HPDE6-E6E7 (cell line): ENCODE measurements at regions not wholly inside any gene's neighbourhood (a gene's known extent, or its start where the extent isn't known, plus 50 kb on each side); places are given as distances from the start of the nearest gene placed in this dataset.

Experiments used
- DNase-seq: peaks from one replicate; pipeline ENCODE4 v3.0.0; 2011; ENCODE audit warnings: missing footprints; ENCODE audit errors: extremely low spot score

DNA sequence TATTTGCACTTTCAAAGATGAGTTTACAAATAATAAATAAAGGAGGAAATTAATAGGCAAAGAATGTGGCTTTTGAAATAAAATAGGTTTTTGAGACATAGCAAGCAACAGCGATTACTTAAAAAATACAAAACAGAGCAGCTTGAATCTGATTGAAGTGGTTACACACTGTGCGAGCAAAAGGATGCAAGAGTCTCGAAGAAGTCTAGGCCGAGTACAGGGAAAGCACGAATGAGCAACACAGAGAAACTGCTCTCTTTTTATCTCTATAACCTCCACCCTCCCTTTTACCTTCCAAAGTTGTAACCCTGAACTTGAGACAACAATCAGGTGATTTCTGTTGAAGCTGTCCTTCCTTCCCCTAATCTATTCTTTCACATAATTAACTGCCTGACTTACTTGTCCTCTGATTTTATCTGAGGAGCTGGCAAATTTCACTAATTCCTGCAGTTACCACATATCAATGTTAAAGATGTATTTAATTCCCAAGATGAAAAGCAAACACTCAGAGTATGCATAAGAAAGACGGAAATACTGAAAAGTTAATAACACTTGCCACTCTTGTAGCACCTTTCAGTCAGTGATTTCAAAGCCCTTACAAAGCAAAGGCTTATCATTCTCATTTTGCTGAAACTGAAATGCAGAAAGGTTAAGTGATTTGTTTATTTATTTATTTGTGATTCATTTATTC lies 1030.1 kb downstream of the ADGRL2 start:
- DNase-seq, result no peak

DNA sequence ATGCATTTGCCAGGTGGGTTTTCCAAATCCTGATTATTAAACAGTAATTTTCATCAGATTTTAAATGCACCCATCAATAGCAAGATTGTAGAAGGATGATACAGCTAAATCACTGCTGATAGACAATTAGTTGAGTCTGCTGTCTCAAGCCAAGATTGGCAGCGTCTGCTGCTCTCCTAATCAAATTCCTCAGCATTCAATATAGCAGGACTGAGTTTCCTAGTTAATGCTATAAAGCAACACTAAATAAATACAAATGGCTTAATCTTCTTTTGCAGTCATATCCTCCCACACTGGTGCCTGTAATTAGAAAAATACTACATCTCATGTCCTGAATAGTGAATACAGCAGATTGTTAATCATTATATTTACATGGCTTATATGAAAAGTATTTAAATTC lies 1028.8 kb downstream of the ADGRL2 start:
- DNase-seq, result no peak

DNA sequence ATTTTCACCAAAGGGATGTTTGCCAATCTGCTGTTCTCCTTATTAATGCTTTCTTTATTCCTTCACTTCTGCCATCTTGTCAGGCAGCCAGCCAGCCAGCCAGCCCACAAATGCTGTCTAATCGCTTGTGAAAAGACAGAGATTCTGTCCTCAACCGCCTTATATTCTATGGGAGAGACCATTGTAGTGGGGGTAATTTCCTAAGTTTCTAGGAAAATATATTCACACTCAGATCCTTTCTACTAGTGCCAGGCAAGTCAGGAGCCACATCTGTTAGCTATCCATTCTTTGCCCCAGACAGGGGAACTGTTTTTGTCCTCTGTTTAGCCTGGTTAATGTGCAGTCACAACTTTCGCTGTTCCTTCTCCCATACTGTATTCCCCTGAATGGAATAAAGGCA lies 1023.1 kb downstream of the ADGRL2 start:
- DNase-seq, result no peak

DNA sequence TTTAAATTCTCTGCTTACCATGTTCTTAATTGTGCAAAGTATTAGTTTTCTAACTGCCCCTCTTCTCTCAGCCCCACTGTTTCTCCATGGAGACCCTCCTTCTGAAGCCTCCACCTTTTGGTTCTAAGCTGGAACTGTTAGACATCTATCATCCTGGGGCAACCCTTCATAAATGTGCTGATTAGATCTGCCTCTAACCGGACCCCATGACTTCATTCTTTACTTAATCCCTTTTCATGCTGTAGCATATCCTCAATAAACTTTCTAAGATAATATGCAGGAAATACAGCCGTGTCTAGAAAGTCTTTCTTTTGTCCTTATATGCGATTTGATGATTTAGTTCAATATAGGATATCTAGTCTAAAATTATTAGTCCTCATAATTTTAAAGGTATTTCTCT lies 1020.1 kb downstream of the ADGRL2 start:
- no peak for DNase-seq

DNA sequence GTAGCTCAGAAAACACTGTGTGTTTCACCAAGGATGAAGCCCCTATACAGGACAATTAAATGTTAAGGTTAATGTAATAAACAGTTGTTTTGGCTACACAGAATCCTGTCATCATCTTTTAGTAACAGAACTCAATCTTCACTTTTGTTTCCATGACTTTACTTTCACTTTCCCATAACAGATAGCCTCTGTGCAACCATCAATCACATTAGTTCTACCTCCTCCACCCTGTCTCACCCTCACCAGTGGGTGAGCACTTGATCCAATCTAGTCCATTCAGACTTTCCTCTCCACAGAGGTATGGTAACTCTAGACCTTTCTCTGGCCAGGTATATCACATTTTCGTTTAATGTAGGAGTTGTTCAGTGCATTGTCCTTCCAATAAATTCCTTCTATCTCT lies 1018.5 kb downstream of the ADGRL2 start:
- no peak for DNase-seq

DNA sequence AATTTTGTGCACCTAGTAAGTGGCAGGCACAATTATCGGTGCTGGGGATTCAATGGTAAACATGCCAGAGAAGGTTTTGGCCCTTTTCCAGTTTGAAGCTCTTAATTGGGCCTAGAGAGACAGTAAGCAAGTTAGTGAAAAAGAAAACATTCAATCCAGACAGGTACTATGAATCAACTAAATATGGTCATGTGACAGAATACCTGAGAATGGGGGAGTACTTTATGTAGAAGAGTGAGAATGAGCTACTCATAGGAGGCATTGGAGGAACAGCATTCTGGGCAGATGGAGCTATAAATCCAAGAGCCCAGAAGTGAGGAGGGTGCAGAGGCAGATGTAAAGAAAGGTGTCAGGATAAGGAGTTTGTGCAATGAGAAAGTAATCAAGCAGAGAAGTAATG lies 1017.9 kb downstream of the ADGRL2 start:
- no peak for DNase-seq

DNA sequence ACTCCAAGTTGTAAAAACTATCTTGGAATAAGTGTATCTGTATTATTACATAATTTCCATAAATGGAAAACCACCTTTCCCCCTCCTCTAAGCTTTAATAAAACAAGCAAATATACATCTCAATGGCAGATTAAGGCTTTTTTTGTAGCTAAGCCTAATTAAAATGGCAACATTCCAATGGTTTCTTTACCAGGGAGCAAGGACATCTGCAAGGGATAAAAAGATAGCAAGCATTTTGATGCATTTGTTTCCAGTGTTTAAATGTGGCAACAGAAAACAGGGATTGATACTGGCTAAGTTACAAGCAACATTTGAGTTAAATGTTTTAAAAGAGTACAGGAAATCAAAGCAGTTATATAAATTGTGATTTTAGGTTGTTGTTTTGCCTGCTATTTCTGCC lies 1012.7 kb downstream of the ADGRL2 start:
- no peak for DNase-seq

DNA sequence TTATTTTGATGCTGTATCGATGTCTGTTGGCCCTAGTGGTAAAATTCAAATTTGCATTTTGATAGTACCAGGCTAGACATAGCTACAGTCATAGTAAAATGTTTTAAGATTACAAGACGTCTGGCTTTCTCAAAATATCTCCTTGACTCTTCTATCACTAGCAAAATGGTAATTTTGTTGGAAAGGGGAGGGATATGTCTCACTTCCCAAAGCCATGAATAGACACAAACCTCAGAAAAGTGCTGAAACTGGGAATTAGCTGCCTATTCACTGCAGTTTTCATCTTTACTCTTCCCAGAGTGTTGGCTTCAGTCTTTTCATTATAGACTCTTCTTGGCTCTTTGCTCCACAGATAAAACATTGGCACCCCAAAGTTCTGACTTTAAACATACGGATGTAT lies 1009.9 kb downstream of the ADGRL2 start:
- no peak for DNase-seq

DNA sequence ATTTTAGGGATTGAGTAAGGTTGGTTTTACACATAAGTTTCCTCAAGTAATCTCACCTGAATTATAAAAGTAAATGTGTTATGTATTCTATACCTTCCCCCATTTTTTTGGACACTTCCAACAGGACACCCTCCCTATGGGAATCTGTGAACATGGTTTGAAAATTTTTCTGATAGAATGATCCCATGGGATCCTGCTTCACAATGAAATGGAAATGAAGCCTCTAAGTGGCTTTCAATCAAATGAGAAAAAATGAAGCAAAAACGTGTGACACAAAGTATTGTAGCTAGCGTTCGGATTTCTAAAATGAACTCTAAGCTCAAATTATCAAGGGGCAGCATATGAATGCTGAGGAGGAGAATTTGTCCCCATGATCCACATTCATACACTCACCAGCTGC lies 1006.8 kb downstream of the ADGRL2 start:
- no peak for DNase-seq

DNA sequence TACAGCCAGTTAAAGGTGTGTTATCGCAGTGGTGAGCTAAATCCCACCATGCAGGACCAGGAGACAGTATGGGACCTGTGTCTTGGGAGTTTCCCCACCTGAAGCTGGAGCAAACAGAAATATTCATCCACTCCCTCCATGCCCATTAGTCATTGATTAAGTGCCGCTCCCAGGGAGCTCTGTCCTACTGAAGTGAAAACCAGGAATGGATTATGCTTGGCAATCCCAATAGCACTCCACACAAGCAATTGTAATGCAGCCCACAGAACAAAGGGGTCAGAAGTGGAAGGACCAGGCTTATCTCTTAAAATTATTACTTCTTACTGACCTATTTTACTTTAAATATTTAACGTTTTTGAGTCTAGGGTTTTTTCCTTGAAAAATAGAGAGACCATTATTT lies 1005.4 kb downstream of the ADGRL2 start:
- no peak for DNase-seq

DNA sequence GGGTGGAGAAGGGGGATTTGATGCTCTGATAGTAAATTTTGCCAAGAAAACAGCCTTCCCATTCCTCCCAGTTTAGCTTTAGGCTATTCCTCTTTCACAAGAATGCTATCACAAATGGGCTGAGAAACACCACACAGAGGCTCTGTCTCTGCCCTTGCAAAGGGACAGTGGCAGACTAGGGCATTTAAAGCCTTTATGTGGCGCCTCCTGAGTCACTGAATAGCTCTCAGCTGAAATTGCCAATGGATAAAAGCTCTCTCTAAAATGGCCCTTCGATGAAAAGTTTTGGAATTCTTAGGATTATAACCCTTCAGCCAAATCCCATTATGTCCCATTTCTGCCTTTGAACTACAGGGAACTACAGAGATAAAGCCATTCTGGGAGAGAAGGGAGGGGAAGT lies 1000.4 kb downstream of the ADGRL2 start:
- DNase-seq, result no peak

DNA sequence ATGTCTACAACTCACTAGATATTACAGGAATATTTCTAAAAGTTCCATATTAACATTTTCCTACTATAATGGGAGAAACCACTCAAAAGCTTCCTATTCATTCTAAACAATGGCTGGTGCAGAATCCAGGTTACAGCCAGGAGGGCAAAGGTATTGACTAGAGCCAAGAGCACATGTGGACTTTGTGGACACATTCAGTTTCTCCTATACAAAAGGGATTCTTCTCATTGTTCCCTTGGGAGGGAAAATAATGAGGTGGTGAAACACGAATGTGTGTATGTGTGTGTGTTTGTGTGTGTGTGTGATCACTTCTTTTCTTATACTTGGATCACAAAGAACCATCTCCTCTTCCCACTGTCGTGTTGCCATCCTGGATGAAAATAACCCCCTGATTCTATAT lies 1000.0 kb downstream of the ADGRL2 start:
- DNase-seq, result no peak

DNA sequence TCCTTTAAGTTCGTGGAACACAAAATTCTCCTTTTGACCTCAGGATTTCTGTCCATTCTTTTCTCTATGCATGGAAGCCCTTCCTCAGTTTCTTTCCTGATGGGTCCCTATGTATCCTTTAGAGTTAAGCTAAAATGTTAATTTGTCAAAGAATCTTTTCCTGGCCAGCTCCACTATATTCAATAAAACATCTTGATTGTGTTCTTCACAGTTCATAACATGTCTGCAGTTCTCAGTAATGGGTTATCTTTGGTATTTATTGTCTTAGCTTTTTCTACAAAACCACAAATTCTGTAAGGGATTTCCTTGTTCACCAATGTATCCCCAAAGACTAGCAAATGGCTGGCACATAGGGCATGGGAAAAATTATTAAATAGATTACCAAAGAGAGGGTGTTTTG lies 998.5 kb downstream of the ADGRL2 start:
- no peak for DNase-seq

DNA sequence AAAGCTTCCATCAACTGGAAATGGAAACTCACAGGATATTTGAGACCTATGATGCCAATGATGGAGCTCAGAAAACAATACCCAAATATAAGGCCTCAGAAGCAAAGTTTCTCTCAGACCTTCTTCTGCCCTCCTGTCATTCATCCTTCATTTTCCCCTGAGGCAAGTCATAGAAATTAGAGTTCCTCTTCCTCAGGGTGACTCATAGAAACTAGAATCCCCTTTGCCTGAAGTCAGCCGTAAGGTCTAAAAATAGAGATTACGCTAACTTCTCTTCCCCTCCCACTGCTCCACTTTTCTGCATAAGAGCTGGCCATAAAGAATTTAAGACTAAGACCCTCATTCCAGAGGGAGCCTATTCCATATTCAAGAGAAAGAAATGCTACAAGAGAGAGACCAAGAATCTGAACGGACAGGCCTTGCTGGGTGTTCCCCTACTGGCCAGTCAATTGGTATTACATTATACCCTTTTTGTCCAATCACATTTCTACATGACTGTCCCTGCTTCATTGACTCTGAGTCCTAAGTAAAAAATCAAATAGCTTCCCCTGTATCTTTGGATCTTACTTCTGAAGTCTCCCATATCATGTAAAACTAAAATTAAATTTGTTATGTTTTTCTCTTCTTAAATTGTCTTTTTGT lies 994.9 kb downstream of the ADGRL2 start:
- DNase-seq, result no peak

DNA sequence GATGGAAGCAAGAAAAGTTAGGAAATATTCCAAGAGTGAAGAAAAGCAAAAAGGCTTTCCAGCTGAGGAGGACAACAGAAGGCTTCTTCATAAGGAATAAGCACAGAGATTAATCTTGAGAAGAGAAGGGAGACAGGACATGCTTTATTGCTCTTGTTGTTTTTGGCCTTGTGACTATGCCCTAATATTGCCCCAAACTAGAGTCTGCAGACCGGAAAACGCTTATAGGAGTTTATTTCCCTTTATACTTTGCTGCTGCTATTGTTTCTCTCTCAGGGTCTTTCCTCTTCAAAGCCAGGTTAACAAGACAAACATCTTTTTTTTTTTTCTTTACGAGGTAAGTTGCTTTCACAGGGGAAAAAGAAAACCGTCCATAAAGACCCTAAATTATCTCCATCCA lies 991.4 kb downstream of the ADGRL2 start:
- no peak for DNase-seq

DNA sequence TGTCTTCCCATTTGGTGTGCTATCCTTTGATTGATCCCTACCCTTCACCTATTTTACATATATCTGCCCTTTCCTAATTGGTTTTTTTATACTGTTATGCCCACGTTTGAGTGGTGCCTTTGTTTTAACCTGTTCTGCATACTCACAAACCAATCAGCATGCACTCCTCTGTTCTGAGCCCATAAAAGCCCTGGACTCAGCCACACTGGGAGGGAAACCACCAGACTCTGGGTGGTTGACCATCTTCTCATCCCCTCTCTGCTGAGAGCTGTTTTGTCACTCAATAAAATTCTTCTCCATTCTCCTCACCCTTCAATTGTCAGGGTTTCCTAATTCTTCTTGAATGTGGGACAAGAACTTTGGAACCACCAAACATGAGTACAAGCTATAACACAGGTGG lies 989.8 kb downstream of the ADGRL2 start:
- no peak for DNase-seq

DNA sequence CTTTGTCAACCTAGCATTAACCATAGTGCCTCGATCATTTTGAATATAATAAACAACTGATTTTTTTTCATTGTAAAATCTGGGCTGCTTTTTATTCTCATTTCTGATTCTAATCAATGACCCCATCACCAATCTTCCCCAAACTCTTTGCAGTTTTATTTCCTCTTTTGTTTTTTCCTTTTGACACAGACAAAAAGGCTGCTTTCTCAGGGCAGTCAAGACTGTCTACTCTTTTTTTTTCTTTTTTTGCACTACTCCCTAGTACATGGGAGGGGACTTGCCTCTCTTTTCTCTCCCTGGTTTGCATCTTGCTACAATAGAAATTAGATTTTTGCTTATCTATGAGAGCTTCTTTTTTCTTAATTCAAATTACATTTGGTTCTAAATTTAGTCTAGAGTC lies 987.9 kb downstream of the ADGRL2 start:
- DNase-seq, result no peak

DNA sequence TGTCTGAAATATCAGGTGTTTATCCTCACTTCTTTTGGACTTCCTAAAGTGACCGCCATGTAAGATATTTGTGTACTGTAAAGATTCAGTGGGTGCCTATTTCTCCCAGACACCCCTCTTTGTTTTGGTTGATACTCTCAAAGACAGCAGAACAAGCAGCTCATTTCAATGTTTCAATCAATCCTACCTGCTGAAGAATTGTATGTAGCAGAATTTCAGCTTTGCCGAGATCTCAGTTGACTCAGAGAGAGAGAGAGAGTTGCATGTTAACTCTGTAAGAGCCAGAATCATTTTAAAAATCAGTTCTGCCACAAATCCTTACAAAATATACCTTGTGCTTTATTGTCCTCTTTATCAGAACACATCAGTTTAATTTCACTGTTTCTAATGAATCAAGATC lies 987.3 kb downstream of the ADGRL2 start:
- no peak for DNase-seq

DNA sequence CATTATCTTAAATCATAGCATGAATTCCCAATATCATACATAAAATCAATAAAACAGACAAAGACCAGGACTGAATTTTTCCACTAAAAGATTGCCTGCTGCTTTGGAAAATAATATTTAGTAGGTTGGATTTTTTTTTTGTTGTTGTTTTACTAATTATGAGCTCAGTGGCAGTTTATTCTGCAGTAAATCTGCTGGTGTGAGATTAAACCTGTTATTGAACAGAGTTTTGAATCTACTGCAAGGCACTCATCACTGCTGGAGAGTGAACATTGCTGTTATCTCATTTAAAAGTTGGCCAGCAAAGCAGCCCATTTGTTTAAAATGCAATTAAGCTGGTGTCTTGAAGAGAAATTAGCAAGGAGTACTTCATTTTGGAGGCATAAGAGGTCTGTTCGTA lies 986.1 kb downstream of the ADGRL2 start:
- no peak for DNase-seq

DNA sequence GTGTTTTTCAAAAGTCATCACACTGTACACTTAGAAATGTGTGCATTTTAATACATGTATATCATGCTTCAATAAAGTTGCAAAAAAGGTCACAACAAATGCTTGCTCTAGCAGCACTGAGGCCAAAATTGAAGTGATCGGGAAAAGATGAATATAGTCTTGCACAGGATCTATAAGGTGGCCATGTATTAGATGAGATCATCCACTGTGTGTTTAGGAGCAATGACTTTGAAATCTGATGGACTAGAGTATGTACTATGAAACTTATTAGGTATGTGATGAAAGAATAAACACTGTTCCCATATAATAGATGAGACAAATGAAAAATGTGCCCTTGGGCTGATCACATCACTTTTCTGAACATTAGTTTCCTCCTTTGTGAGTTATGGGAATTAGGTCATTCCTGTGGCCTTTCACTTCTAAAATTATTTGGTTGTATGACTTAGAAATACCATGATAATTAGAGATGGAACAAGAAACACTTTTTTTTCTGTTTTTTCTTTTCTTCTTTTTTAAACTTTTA lies 984.6 kb downstream of the ADGRL2 start:
- no peak for DNase-seq

DNA sequence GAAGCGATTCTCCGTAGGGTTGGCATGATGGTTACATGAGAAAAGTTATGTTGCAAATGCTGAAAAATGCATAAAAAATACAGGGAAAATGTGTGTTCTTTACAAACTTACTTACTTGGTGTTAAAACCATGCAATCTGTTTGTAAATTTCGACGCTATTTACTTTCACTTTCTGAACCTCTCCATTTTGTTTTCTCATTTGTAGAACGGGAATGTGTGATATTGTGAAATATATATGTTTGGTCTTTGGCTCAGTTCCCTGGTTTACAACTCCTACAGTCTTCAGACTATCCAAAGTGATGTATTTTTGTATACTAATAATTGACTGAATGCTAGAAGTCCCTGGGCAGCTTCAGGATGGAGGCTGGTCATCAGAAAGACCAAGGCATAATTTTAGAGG lies 982.3 kb downstream of the ADGRL2 start:
- no peak for DNase-seq

DNA sequence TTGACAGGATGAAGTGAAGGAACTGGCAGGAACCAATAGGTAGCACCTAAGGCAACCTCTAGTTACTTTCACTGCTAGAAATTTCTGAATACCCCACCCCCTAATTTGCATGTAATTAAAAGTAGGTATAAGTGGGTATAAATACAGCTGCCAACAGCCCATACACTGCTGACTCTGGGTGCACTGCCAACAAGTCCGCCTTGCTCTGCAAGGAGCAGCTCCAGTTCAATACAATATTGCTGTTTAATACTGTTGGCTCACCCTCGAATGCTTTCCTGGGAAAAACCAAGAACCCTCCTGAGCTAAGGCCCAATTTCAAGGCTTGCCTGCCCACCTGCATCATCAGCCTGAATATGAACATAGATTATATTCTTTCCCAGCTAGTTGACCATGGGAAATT lies 981.9 kb downstream of the ADGRL2 start:
- DNase-seq, result no peak

DNA sequence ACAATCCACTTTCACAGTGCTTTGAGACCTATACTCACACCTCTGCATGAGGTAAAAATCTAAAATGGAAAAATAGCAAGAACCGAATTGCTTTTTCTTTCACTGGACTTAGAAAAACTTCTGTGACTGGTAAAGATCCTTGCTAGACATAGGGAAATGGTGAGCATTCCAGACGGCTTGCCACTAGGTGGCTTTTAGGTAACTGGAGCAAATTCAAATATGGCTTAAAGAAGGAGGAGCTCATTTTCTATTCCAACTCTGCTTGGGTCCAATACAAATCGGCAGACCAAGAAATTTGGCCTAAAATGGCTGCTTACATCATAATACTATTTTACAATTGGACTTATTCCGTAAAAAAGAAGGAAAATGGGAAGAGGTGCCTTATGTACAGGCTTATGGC lies 977.9 kb downstream of the ADGRL2 start:
- DNase-seq, result peak; percentile 14

DNA sequence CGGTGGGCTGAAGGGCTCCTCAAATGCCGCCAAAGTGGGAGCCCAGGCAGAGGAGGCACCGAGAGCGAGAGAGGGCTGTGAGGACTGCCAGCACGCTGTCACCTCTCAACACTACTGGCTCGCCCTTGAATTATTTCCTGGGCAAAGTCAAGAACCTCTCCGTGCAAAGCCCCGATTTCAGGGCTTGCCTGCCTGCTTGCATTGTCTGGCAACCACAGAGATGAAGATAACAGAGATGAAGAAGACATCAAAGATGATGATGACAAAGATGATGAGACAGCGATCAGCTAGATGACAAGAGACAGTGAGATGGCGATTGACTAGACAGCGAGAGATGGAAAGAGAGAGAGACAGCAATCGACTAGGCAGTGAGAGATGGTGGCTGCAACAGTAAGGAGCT lies 976.5 kb downstream of the ADGRL2 start:
- DNase-seq, result no peak
